Tibial nerve (tissue), 4 donors: ENCODE measurements at regions not wholly inside any gene's neighbourhood (a gene's known extent, or its start where the extent isn't known, plus 50 kb on each side); places are given as distances from the start of the nearest gene placed in this dataset.

ENCODE experiments used
- EP300 ChIP-seq, 2 donors: sonication (generic); formaldehyde crosslinking; IDR thresholded peaks; one replicate each; pipeline ENCODE4 v1.6.1; 2017; ENCODE audit warnings: antibody characterized with exemption in 2 of 2, mild to moderate bottlenecking in 1 of 2
- POLR2A ChIP-seq, 2 donors: fragments of 450-650 bp; IDR thresholded peaks; one replicate each; pipeline ENCODE4 v1.6.1; 2017; ENCODE audit warnings: antibody characterized with exemption in 2 of 2, mild to moderate bottlenecking in 2 of 2, moderate library complexity in 2 of 2
- TF ChIP-seq, protein P1 (sequence below), 5 experiments: fragments of 200-600 bp in 3 of 5; fragments of 450-650 bp in 2 of 5; sonication (generic) in 3 of 5; IDR thresholded peaks; one replicate each; pipeline ENCODE4 v1.5.1; 2016 to 2019; ENCODE audit warnings: antibody characterized with exemption in 5 of 5, mild to moderate bottlenecking in 3 of 5, moderate library complexity in 2 of 5

DNA sequence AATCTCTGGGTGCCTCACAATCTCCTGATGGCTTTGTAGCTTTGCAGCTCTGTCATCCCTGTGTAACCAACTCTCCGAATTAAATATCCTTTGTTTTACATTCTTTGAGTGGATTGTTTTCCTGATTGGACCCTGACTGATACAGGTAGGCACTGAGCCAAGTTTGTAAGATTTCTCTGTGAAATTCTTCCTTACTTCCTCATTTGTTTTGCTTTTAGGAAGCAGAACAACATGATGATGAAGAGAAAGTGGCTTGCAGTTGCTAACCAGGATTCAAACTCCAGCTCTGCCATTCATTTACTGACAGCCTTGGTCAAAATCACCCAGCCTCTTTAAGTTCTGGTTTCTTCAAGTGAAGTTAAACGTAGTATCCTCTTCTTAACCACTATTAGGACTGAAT lies 452.3 kb downstream of the OMA1 start:
- no peak for TF ChIP-seq EP300 (IDR thresholded peaks at IDR 0.05)
- TF ChIP-seq, protein P1, sequence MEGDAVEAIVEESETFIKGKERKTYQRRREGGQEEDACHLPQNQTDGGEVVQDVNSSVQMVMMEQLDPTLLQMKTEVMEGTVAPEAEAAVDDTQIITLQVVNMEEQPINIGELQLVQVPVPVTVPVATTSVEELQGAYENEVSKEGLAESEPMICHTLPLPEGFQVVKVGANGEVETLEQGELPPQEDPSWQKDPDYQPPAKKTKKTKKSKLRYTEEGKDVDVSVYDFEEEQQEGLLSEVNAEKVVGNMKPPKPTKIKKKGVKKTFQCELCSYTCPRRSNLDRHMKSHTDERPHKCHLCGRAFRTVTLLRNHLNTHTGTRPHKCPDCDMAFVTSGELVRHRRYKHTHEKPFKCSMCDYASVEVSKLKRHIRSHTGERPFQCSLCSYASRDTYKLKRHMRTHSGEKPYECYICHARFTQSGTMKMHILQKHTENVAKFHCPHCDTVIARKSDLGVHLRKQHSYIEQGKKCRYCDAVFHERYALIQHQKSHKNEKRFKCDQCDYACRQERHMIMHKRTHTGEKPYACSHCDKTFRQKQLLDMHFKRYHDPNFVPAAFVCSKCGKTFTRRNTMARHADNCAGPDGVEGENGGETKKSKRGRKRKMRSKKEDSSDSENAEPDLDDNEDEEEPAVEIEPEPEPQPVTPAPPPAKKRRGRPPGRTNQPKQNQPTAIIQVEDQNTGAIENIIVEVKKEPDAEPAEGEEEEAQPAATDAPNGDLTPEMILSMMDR (IDR thresholded peaks at IDR 0.05): no peak
- no peak for TF ChIP-seq POLR2A (IDR thresholded peaks at IDR 0.05)
